Prostate gland (tissue), 2 donors: ENCODE measurements at regions not wholly inside any gene's neighbourhood (a gene's known extent, or its start where the extent isn't known, plus 50 kb on each side); places are given as distances from the start of the nearest gene placed in this dataset.

Experiments used
- DNase-seq: peaks from one replicate; pipeline ENCODE4 v3.0.0-alpha.2; 2019; ENCODE audit warnings: low spot score
- H3K27ac ChIP-seq, 2 donors: fragments of 200-600 bp; sonication (generic); 2 replicates each; pipeline ENCODE4 v1.5.1; 2017 to 2019
- H3K27me3 ChIP-seq: fragments of 200-600 bp; sonication (generic); replicated peaks from 2 replicates; pipeline ENCODE4 v1.5.1; 2019; ENCODE audit not compliant: insufficient read depth
- H3K36me3 ChIP-seq, 2 donors: fragments of 200-600 bp; sonication (generic); 1 replicate in 1 of 2; 2 replicates in 1 of 2; pipeline versions ENCODE4 v1.5.1 to v1.8.1; 2017 to 2019
- H3K4me1 ChIP-seq: fragments of 200-600 bp; sonication (generic); replicated peaks from 2 replicates; pipeline ENCODE4 v1.5.1; 2019
- H3K4me3 ChIP-seq, 2 donors: fragments of 200-600 bp; sonication (generic); 2 replicates each; pipeline ENCODE4 v1.5.1; 2017 to 2019
- H3K9me3 ChIP-seq: fragments of 200-600 bp; sonication (generic); 2 replicates; pipeline ENCODE4 v1.5.1; 2017
- CTCF ChIP-seq, 4 experiments: fragments of 200-600 bp in 2 of 4; fragments of 450-650 bp in 2 of 4; sonication (generic) in 2 of 4; IDR thresholded peaks; 1 replicate in 3 of 4; 2 replicates in 1 of 4; pipeline ENCODE4 v1.5.1; 2016 to 2019; ENCODE audit warnings: antibody characterized with exemption in 4 of 4, mild to moderate bottlenecking in 2 of 4, moderate library complexity in 2 of 4
- POLR2A ChIP-seq: fragments of 450-650 bp; IDR thresholded peaks from one replicate; pipeline ENCODE4 v1.6.1; 2016; ENCODE audit warnings: antibody characterized with exemption, mild to moderate bottlenecking
- POLR2AphosphoS5 ChIP-seq: sonication (generic); formaldehyde crosslinking; IDR thresholded peaks from one replicate; pipeline ENCODE4 v1.6.1; 2017; ENCODE audit warnings: antibody characterized with exemption
- WGBS: methylation state at CpG from one replicate; pipeline ENCODE4 v1.1.5; 2018; 5-methylcytosine and 5-hydroxymethylcytosine counted together
- intact Hi-C: fragments of 100-400 bp; cut with DNase I; formaldehyde crosslinking; loops from one replicate; pipeline ENCODE4 v1.14.2; 2022

- H3K36me3 ChIP-seq, result no peaks in the 10 kb centered on the region
- no peak for DNase-seq
- no peak overlapping the region for H3K4me3 ChIP-seq
- no peaks in the 10 kb centered on the region for H3K27me3 ChIP-seq
- H3K27ac ChIP-seq, result no peak overlapping the region
- H3K9me3 ChIP-seq, result no peaks in the 10 kb centered on the region
- no peaks in the 10 kb centered on the region for H3K4me1 ChIP-seq
- TF ChIP-seq POLR2A (no peak), CTCF (IDR thresholded peaks at IDR 0.05) (no peak), POLR2AphosphoS5 (no peak)
- 72% methylated on average over 2 of the region's 2 CpGs for WGBS
- intact Hi-C loops, result no loop called here
Observed at GRCh38 chr5:88488130-88488529, 219.5 kb upstream of the TMEM161B start.

GRCh38 chr5:88487066-88487465, 218.4 kb upstream of the TMEM161B start:
- Histone ChIP-seq H3K4me1 (no peaks in the 10 kb centered on the region), H3K27me3 (no peaks in the 10 kb centered on the region), H3K9me3 (no peaks in the 10 kb centered on the region), H3K4me3 (no peak overlapping the region), H3K27ac (no peak overlapping the region), H3K36me3 (no peaks in the 10 kb centered on the region)
- WGBS, result 94% methylated on average over 4 of the region's 4 CpGs
- TF ChIP-seq POLR2AphosphoS5 (no peak), POLR2A (no peak)
- intact Hi-C loops, result no loop called here
- DNase-seq, result no peak

GRCh38 chr5:88486431-88486830, 217.8 kb upstream of the TMEM161B start:
- H3K4me1 ChIP-seq, result no peaks in the 10 kb centered on the region
- H3K4me3 ChIP-seq, result no peak overlapping the region
- no peak for TF ChIP-seq POLR2A
- no peaks in the 10 kb centered on the region for H3K9me3 ChIP-seq
- no peak for DNase-seq
- H3K27me3 ChIP-seq, result no peaks in the 10 kb centered on the region
- intact Hi-C loops, result no loop called here
- no peaks in the 10 kb centered on the region for H3K36me3 ChIP-seq
- 43% methylated on average over 3 of the region's 3 CpGs for WGBS
- H3K27ac ChIP-seq, result no peak overlapping the region

- H3K4me3 ChIP-seq, result no peak overlapping the region
- DNase-seq, result no peak
- WGBS, result 71% methylated on average over 1 of the region's 1 CpG
- no peaks in the 10 kb centered on the region for H3K36me3 ChIP-seq
- H3K9me3 ChIP-seq, result no peaks in the 10 kb centered on the region
- H3K27ac ChIP-seq, result no peak overlapping the region
- intact Hi-C loops, result no loop called here
- H3K27me3 ChIP-seq, result no peaks in the 10 kb centered on the region
- TF ChIP-seq POLR2AphosphoS5 (no peak), POLR2A (no peak), CTCF (IDR thresholded peaks at IDR 0.05) (no peak)
- H3K4me1 ChIP-seq, result no peaks in the 10 kb centered on the region
Observed at GRCh38 chr5:88485531-88485930, 216.9 kb upstream of the TMEM161B start.

GRCh38 chr5:88483964-88484672, 215.5 kb upstream of the TMEM161B start:
- intact Hi-C loops, result no loop called here
- Histone ChIP-seq H3K4me3 (no peak overlapping the region), H3K9me3 (no peaks in the 10 kb centered on the region), H3K27me3 (no peaks in the 10 kb centered on the region), H3K4me1 (no peaks in the 10 kb centered on the region), H3K27ac (no peak overlapping the region), H3K36me3 (no peaks in the 10 kb centered on the region)
- no peak for TF ChIP-seq CTCF (IDR thresholded peaks at IDR 0.05)
- TF ChIP-seq POLR2A, result no peak
- no peak for TF ChIP-seq POLR2AphosphoS5
- WGBS, result 73% methylated on average over 10 of the region's 10 CpGs
- no peak for DNase-seq

- 18% methylated on average over 5 of the region's 5 CpGs for WGBS
- Histone ChIP-seq H3K9me3 (no peaks in the 10 kb centered on the region), H3K4me3 (no peak overlapping the region), H3K27me3 (no peaks in the 10 kb centered on the region), H3K36me3 (no peaks in the 10 kb centered on the region), H3K27ac (no peak overlapping the region), H3K4me1 (no peaks in the 10 kb centered on the region)
- intact Hi-C loops, result no loop called here
- TF ChIP-seq CTCF (IDR thresholded peaks at IDR 0.05) (no peak), POLR2AphosphoS5 (no peak), POLR2A (no peak)
- no peak for DNase-seq
Observed at GRCh38 chr5:88480801-88481499, 212.3 kb upstream of the TMEM161B start.
